ENCODE measurements at regions not wholly inside any gene's neighbourhood (a gene's known extent, or its start where the extent isn't known, plus 50 kb on each side); places are given as distances from the start of the nearest gene placed in this dataset.

GRCh38 chr3:181075098-181075497 is 85.6 kb upstream of the DNAJC19 start:
- Mint-ChIP-seq H3K36me3 (ENCODE audit: insufficient read depth) (no peaks in the 10 kb centered on the region), H3K4me3 (no peak overlapping the region), H3K27ac (no peak overlapping the region), H3K9me3 (peaks cover 11 to 18% of the 10 kb centered on the region in 2 donors), H3K4me1 (ENCODE audit: low read depth in 2 of 2) (no peaks in the 10 kb centered on the region), H3K27me3 (no peaks in the 10 kb centered on the region)
- ATAC-seq (replicated peaks) (no peak), DNase-seq (no peak)

DNA sequence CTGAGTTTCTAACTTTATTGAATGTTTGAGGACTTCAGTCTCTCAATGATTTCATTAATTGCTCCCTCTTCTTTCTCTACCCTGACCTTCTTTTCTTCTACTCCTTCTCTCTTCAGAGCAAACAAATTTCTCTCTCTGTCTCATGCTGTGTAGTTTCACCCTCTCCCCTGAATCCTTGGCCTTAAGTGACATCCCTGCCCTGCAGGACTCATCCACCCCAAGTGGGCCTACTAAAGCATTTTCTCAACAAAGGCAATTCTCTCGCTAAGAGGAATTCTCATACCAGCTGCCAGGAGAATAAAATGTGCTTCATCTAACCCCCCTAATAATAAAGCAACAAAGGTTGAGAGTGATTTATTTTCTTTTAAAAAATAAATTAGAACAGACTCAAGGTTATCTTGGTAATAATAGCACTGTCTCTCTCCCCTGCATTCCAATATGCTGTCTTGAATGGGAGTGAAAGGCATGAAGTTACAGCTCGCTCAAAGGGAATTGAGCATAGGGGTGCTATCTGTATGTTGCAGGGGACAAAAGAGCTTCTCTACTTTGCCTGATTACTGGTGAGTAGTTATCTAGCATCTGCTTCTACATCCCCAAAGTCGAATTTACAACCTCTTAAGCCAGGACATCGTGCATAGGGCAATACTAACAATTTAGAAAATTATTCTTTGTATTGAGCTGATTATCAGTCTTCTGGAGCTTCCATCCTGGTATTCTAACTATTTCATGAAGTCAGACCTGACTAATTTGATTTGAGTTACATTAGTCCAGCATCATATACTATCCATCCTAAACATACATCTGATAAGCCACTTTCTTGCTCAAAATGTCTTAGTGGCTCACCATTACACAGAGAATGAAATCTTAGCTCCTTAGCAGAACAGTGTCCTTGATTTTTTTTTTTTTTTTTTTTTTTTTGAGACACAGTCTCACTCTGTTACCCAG is 76.9 kb upstream of the DNAJC19 start:
- peaks cover 0 to 7% of the 10 kb centered on the region in 2 donors for H3K27me3 Mint-ChIP-seq
- H3K36me3 Mint-ChIP-seq (ENCODE audit: insufficient read depth), result no peaks in the 10 kb centered on the region

DNA sequence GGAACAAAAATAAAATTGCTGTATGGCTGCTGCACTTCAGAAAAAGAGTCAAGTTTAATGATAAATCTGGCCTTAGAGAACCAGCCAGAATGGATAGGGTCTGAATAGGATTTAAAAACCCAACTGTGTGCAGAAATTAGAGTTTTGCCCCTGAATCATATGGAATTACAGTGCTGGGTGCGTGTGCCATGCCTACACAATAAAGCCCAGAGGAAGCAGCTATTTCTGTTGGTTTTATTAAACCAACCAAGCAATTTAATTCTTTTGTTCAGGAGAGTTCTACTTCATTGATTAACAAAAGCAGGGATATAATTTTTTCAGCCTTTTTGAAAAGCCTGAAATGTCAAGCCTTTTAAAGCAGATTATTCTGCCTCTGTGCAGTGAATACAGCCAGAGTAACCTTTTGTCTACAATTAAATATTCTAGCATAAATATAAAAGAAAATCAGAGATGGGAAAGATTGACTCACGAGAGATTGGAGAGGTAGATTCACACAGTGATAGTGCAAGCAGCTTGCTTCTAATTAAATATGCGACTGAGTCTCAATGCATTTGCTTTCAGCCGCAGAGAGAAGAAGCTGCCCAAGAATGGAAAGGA is 66.7 kb upstream of the DNAJC19 start:
- DNase-seq (no peak), ATAC-seq (replicated peaks) (no peak)
- Mint-ChIP-seq H3K36me3 (ENCODE audit: insufficient read depth) (no peaks in the 10 kb centered on the region), H3K27me3 (peaks cover 7 to 9% of the 10 kb centered on the region in 2 donors), H3K27ac (no peak overlapping the region), H3K4me1 (ENCODE audit: low read depth in 2 of 2) (peaks cover 0 to 2% of the 10 kb centered on the region in 2 donors), H3K4me3 (no peak overlapping the region), H3K9me3 (no peaks in the 10 kb centered on the region)

More for the DNA sequence above, 76.9 kb upstream of the DNAJC19 start:
- no peak for ATAC-seq (replicated peaks)
- no peaks in the 10 kb centered on the region for H3K9me3 Mint-ChIP-seq
- no peak overlapping the region for H3K27ac Mint-ChIP-seq
- no peaks in the 10 kb centered on the region for H3K4me1 Mint-ChIP-seq (ENCODE audit: low read depth in 2 of 2)
- DNase-seq, result no peak
- no peak overlapping the region for H3K4me3 Mint-ChIP-seq

GRCh38 chr3:181054538-181054937 is 65.0 kb upstream of the DNAJC19 start:
- Mint-ChIP-seq H3K4me3 (no peak overlapping the region), H3K27ac (no peak overlapping the region), H3K9me3 (no peaks in the 10 kb centered on the region), H3K4me1 (ENCODE audit: low read depth in 2 of 2) (no peaks in the 10 kb centered on the region), H3K27me3 (peaks cover 0 to 7% of the 10 kb centered on the region in 2 donors), H3K36me3 (ENCODE audit: insufficient read depth) (no peaks in the 10 kb centered on the region)
- DNase-seq, result no peak
- ATAC-seq (replicated peaks), result no peak

DNA sequence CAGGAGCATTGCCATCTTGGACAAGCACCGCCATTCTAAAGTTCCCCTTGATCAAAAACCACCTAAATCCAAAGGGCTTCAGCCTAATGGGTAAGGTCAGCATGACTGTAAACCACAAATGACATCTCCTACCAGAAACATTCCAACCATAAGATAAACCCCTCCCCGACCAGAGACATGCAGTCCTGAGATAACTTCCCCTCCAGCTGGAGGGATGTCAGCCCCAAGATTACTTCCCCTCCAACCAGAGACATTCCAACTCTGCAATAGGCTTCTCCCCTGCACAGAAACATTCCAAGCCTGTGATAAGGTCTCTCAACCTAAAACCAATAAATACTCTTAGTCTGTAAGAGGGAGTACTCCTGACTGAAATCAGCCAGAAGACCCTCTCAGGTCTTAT is 62.7 kb upstream of the DNAJC19 start:
- DNase-seq, result no peak
- Mint-ChIP-seq H3K4me3 (no peak overlapping the region), H3K4me1 (ENCODE audit: low read depth in 2 of 2) (no peaks in the 10 kb centered on the region), H3K36me3 (ENCODE audit: insufficient read depth) (no peaks in the 10 kb centered on the region), H3K9me3 (no peaks in the 10 kb centered on the region), H3K27me3 (peaks cover 0 to 16% of the 10 kb centered on the region in 2 donors), H3K27ac (no peak overlapping the region)
- ATAC-seq (replicated peaks), result no peak

- Mint-ChIP-seq H3K4me3 (no peak overlapping the region), H3K9me3 (no peaks in the 10 kb centered on the region), H3K36me3 (ENCODE audit: insufficient read depth) (no peaks in the 10 kb centered on the region), H3K27ac (no peak overlapping the region), H3K4me1 (ENCODE audit: low read depth in 2 of 2) (no peaks in the 10 kb centered on the region), H3K27me3 (peaks cover 0 to 18% of the 10 kb centered on the region in 2 donors)
- ATAC-seq (replicated peaks) (no peak), DNase-seq (no peak)
Measured at GRCh38 chr3:181050738-181051137, 61.2 kb upstream of the DNAJC19 start.

DNA sequence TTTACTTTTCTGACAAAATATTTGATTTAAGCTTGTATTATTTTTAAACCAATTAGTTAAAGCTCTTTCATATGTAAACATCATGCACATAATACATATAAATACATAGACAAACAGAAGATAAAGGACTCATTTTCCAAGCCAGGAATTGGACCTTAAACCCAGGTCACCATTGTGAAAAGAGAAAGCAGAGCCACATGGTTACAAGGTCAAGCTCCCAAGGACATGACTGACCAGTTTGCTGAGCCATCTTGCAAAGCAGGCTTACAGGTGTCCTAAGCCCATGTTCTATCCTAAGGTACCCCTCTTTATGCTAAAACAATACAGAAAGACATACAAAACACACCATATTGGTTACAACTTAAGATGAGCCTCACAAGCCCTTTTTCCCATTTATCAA is 50.5 kb upstream of the DNAJC19 start:
- Mint-ChIP-seq H3K36me3 (ENCODE audit: insufficient read depth) (no peaks in the 10 kb centered on the region), H3K27ac (no peak overlapping the region), H3K4me3 (no peak overlapping the region), H3K27me3 (peaks cover 9 to 18% of the 10 kb centered on the region in 2 donors), H3K9me3 (peaks cover 3 to 8% of the 10 kb centered on the region in 2 donors), H3K4me1 (ENCODE audit: low read depth in 2 of 2) (no peaks in the 10 kb centered on the region)
- DNase-seq (no peak), ATAC-seq (replicated peaks) (no peak)
